ENCODE measurements at regions not wholly inside any gene's neighbourhood (a gene's known extent, or its start where the extent isn't known, plus 50 kb on each side); places are given as distances from the start of the nearest gene placed in this dataset.

DNA sequence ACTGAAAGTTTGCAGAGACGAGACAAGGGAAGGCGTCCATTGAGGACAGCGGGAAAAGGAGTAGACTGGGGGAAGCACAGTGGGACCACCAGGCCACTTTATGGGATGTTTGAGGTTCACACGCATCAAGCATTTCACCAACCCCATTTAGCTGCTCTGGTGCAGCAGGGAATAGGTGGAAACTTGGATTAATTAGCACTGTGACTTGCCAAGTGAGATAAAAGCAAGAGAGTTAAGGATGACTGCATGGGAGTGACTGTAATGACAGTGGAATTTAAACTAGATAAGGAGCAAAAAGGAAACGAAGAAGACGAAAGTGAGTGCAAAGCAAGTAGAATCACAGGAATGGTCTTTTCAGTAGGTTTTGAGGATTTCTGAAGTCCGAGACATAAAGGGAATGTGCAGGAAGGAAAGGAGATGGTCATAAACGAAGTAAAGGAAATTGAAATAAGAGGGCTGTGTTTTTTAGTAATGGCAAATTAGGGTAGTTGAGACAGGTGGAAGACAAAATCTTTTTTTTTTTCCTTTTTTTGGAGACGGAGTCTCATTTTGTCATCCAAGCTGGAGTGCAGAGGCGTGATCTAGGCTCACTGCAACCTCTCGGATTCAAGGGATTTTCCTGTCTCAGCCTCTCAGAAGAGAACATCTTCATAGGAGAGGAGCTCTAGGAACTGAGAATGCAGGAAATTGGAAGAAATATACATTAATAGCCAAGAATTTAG is 119.0 kb upstream of the MAP9 start:
- TF ChIP-seq CTCF (IDR thresholded peaks at IDR 0.05 in 8 of 11, conservative IDR thresholded peaks at IDR 0.05 in 3 of 11) (no peak), POLR2A (IDR thresholded peaks at IDR 0.05) (no peak), POLR2AphosphoS5 (IDR thresholded peaks at IDR 0.05) (no peak)
- intact Hi-C loops (cut with DNase I; ENCODE audit: low total_unique reads), result no loop called here
- 83 to 88% (median 86%) methylated on average over 11 of the region's 11 CpGs for WGBS, 5 donors
- H3K9me3 ChIP-seq, result no peaks in the 10 kb centered on the region
- H3K4me3 ChIP-seq, result no peak overlapping the region
- H3K4me1 ChIP-seq, result no peaks in the 10 kb centered on the region
- DNase-seq, result no peak
- H3K27ac ChIP-seq, result no peak overlapping the region
- no peaks in the 10 kb centered on the region for H3K36me3 ChIP-seq
- no peaks in the 10 kb centered on the region for H3K27me3 ChIP-seq (replicated peaks in 1 of 7)

DNA sequence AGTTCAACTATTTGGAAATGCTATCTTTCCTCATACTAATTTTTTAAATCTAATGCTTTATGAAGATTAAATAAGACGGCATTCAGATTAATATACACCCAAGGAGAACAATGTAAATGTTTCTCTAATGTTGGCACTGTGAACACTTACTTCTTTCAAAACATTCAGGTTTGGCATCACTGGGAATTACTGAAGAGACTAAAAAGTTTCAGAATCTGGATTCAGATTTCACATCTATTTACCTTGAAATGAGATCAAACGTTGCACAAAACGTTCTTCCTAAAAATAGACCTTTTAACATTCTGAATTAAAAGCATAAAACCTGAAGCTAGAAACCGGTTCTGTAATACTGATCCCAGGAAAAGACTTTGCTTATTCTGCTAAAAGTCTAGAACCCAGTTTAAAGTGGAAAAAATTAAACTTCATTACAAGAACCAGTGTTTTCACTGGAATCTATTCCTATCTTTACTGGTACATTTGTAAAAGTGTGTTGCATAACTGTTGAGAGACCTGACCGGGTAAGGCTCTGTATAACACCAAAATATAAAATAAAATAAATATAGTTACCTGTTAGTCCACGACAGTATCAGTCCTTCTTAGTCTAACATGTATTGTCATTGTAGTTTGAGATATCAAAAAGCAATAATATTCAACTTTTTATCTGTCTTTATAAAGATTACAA is 117.4 kb upstream of the MAP9 start:
- Histone ChIP-seq H3K9me3 (no peaks in the 10 kb centered on the region), H3K27me3 (replicated peaks in 1 of 7) (no peaks in the 10 kb centered on the region), H3K27ac (no peak overlapping the region), H3K4me3 (no peak overlapping the region), H3K36me3 (no peaks in the 10 kb centered on the region), H3K4me1 (no peaks in the 10 kb centered on the region)
- no peak for DNase-seq
- TF ChIP-seq POLR2A (IDR thresholded peaks at IDR 0.05) (no peak), POLR2AphosphoS5 (IDR thresholded peaks at IDR 0.05) (no peak), CTCF (IDR thresholded peaks at IDR 0.05 in 8 of 11, conservative IDR thresholded peaks at IDR 0.05 in 3 of 11) (no peak)
- WGBS, 5 donors, result 79 to 88% (median 81%) methylated on average over 6 of the region's 6 CpGs
- intact Hi-C loops (cut with DNase I; ENCODE audit: low total_unique reads), result no loop called here

DNA sequence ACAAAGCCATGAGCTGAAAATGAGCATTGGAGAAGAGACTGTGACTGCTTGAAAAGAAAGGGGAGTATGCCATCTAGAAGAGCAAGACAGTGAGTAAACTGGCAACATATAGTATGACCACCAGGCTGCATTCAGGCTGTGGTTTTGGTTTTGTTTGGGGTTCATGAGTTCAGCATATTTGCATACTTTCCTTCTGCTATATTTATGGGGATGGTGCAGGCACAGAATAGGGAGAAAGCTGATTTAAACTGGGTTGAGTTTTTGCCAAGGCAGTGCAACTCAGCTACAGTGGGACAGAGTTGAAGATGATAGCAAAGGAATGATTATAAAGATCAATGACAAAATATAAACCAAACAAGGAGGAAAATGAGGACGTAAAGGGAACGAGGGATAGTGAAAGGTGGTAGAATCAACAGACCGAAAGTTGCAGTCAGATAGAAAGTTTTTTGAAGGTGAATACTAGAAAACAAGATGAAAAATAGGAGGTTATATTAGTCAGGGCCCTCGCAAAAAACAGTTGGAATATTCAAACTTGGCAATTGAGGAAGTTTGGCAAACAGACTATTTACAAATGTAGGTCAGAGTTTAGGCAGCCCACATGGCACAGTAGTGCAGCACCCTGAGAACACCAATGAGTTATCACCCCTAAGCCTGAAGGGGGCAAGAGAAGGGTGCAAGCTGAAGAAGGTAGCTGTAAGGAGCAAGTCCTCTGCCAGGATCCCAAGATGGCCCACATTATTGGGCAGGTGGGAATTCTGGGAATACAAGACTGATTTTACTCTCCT is 114.8 kb upstream of the MAP9 start:
- Histone ChIP-seq H3K27me3 (replicated peaks in 1 of 7) (no peaks in the 10 kb centered on the region), H3K36me3 (no peaks in the 10 kb centered on the region), H3K27ac (no peak overlapping the region), H3K9me3 (no peaks in the 10 kb centered on the region), H3K4me3 (no peak overlapping the region), H3K4me1 (no peaks in the 10 kb centered on the region)
- no peak for TF ChIP-seq POLR2AphosphoS5 (IDR thresholded peaks at IDR 0.05)
- no peak for TF ChIP-seq POLR2A (IDR thresholded peaks at IDR 0.05)
- no peak for TF ChIP-seq CTCF (IDR thresholded peaks at IDR 0.05 in 8 of 11, conservative IDR thresholded peaks at IDR 0.05 in 3 of 11)
- intact Hi-C loops (cut with DNase I; ENCODE audit: low total_unique reads), result no loop called here
- WGBS, 5 donors, result 69 to 87% (median 73%) methylated on average over 4 of the region's 4 CpGs
- DNase-seq, result no peak

DNA sequence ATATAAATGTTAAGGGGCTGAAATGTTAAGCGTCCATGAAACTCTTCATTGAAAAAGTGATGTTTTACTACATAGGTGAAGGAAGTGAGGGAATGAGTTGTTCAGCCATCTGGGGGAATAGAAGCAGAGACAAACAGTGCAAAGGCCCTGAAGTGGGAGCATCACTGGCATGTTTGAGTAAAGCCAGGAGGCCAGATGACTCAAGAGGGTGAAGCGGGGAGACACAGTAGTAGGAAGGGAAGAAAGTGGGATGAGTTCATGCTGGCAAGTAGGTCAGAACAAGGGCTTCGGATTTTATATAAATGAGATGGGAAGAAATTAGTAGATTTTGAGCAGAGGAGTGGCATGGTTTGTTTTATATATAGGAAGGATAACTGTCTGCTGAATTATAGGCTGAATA is 112.5 kb upstream of the MAP9 start:
- DNase-seq, result no peak
- Histone ChIP-seq H3K36me3 (no peaks in the 10 kb centered on the region), H3K9me3 (no peaks in the 10 kb centered on the region), H3K27me3 (replicated peaks in 1 of 7) (no peaks in the 10 kb centered on the region), H3K4me3 (no peak overlapping the region), H3K4me1 (no peaks in the 10 kb centered on the region), H3K27ac (no peak overlapping the region)
- 81 to 89% (median 87%) methylated on average over 3 of the region's 3 CpGs for WGBS, 5 donors
- intact Hi-C loops (cut with DNase I; ENCODE audit: low total_unique reads), result no loop called here
- no peak for TF ChIP-seq POLR2A (IDR thresholded peaks at IDR 0.05)
- no peak for TF ChIP-seq CTCF (IDR thresholded peaks at IDR 0.05 in 8 of 11, conservative IDR thresholded peaks at IDR 0.05 in 3 of 11)
- TF ChIP-seq POLR2AphosphoS5 (IDR thresholded peaks at IDR 0.05), result no peak

Measured in spleen (tissue), 11 donors.